Skeletal muscle tissue (tissue), 3 donors: ENCODE measurements at regions not wholly inside any gene's neighbourhood (a gene's known extent, or its start where the extent isn't known, plus 50 kb on each side); places are given as distances from the start of the nearest gene placed in this dataset.

Experiments used
- H3K27ac ChIP-seq: one replicate; pipeline ENCODE4 v1.7.0; 2013; ENCODE audit warnings: mild to moderate bottlenecking, low read depth, low read length, inconsistent platforms
- H3K27me3 ChIP-seq, 3 donors: one replicate each; pipeline ENCODE4 v1.7.0; 2013; ENCODE audit warnings: low read length in 3 of 3; ENCODE audit not compliant: control insufficient read depth in 3 of 3, insufficient read depth in 3 of 3
- H3K36me3 ChIP-seq, 3 donors: one replicate each; pipeline ENCODE4 v1.7.0; 2013; ENCODE audit warnings: low read length in 3 of 3; ENCODE audit not compliant: control insufficient read depth in 3 of 3, insufficient read depth in 3 of 3
- H3K4me1 ChIP-seq, 3 donors: one replicate each; pipeline ENCODE4 v1.7.0; 2013; ENCODE audit warnings: low read length in 3 of 3, mild to moderate bottlenecking in 3 of 3; ENCODE audit not compliant: control insufficient read depth in 3 of 3, insufficient read depth in 3 of 3
- H3K4me3 ChIP-seq, 3 donors: one replicate each; pipeline ENCODE4 v1.7.0; 2013; ENCODE audit warnings: low read length in 3 of 3
- H3K9ac ChIP-seq, 3 donors: one replicate each; pipeline ENCODE4 v1.7.0; 2013; ENCODE audit warnings: low read length in 3 of 3, mild to moderate bottlenecking in 3 of 3, moderate library complexity in 2 of 3, low read depth in 1 of 3
- H3K9me3 ChIP-seq, 3 donors: one replicate each; pipeline ENCODE4 v1.7.0; 2013; ENCODE audit warnings: low read length in 3 of 3; ENCODE audit not compliant: control insufficient read depth in 3 of 3
- donor health status: Osteomylitis.

GRCh38 chr2:234438305-234438977, 58.4 kb downstream of the ARL4C start:
- Histone ChIP-seq H3K27me3 (no peaks in the 10 kb centered on the region), H3K27ac (no peak overlapping the region), H3K4me3 (no peak overlapping the region), H3K9ac (no peak overlapping the region), H3K4me1 (peaks cover 18% of the 10 kb centered on the region in 3 donors), H3K9me3 (no peaks in the 10 kb centered on the region), H3K36me3 (no peaks in the 10 kb centered on the region)

- H3K9ac ChIP-seq = no peak overlapping the region
- no peak overlapping the region for H3K4me3 ChIP-seq
- no peak overlapping the region for H3K27ac ChIP-seq
- H3K36me3 ChIP-seq = no peaks in the 10 kb centered on the region
- H3K9me3 ChIP-seq = no peaks in the 10 kb centered on the region
- H3K27me3 ChIP-seq = no peaks in the 10 kb centered on the region
- H3K4me1 ChIP-seq = peaks cover 18% of the 10 kb centered on the region in 3 donors
Measured at GRCh38 chr2:234437642-234438304, 59.1 kb downstream of the ARL4C start.

- Histone ChIP-seq H3K9me3 (no peaks in the 10 kb centered on the region), H3K36me3 (no peaks in the 10 kb centered on the region), H3K27ac (no peak overlapping the region), H3K27me3 (no peaks in the 10 kb centered on the region), H3K4me3 (no peak overlapping the region), H3K9ac (no peak overlapping the region), H3K4me1 (peaks cover 18% of the 10 kb centered on the region in 3 donors)
Measured at GRCh38 chr2:234436482-234436837, 60.4 kb downstream of the ARL4C start.

- no peak overlapping the region for H3K9ac ChIP-seq
- H3K4me3 ChIP-seq = no peak overlapping the region
- H3K27me3 ChIP-seq = no peaks in the 10 kb centered on the region
- no peaks in the 10 kb centered on the region for H3K9me3 ChIP-seq
- H3K27ac ChIP-seq = no peak overlapping the region
- peaks cover 18% of the 10 kb centered on the region in 3 donors for H3K4me1 ChIP-seq
- H3K36me3 ChIP-seq = no peaks in the 10 kb centered on the region
Measured at GRCh38 chr2:234435836-234436481, 60.9 kb downstream of the ARL4C start.

- Histone ChIP-seq H3K9ac (no peak overlapping the region), H3K27ac (no peak overlapping the region), H3K27me3 (no peaks in the 10 kb centered on the region), H3K4me3 (no peak overlapping the region), H3K9me3 (no peaks in the 10 kb centered on the region), H3K4me1 (peaks cover 13 to 17% (median 16%) of the 10 kb centered on the region in 3 donors), H3K36me3 (no peaks in the 10 kb centered on the region)
Measured at GRCh38 chr2:234433201-234433600, 63.7 kb downstream of the ARL4C start.

- Histone ChIP-seq H3K4me1 (peaks cover 3% of the 10 kb centered on the region in 3 donors), H3K27me3 (no peaks in the 10 kb centered on the region), H3K9ac (no peak overlapping the region), H3K27ac (no peak overlapping the region), H3K4me3 (no peak overlapping the region), H3K36me3 (no peaks in the 10 kb centered on the region), H3K9me3 (no peaks in the 10 kb centered on the region)
Measured at GRCh38 chr2:234430871-234431270, 66.0 kb downstream of the ARL4C start.

GRCh38 chr2:234429265-234429664, 67.6 kb downstream of the ARL4C start:
- H3K4me3 ChIP-seq = no peak overlapping the region
- H3K9ac ChIP-seq = no peak overlapping the region
- H3K9me3 ChIP-seq = no peaks in the 10 kb centered on the region
- H3K36me3 ChIP-seq = no peaks in the 10 kb centered on the region
- H3K4me1 ChIP-seq = no peaks in the 10 kb centered on the region
- no peak overlapping the region for H3K27ac ChIP-seq
- H3K27me3 ChIP-seq = no peaks in the 10 kb centered on the region

GRCh38 chr2:234427081-234428061, 69.5 kb downstream of the ARL4C start:
- Histone ChIP-seq H3K4me1 (peaks cover 0 to 2% (median 0%) of the 10 kb centered on the region in 3 donors), H3K9ac (no peak overlapping the region), H3K4me3 (no peak overlapping the region), H3K27ac (no peak overlapping the region), H3K27me3 (no peaks in the 10 kb centered on the region), H3K9me3 (no peaks in the 10 kb centered on the region), H3K36me3 (no peaks in the 10 kb centered on the region)

- H3K27ac ChIP-seq = no peak overlapping the region
- H3K36me3 ChIP-seq = no peaks in the 10 kb centered on the region
- H3K27me3 ChIP-seq = no peaks in the 10 kb centered on the region
- no peak overlapping the region for H3K4me3 ChIP-seq
- no peaks in the 10 kb centered on the region for H3K9me3 ChIP-seq
- H3K9ac ChIP-seq = no peak overlapping the region
- H3K4me1 ChIP-seq = peaks cover 0 to 5% (median 0%) of the 10 kb centered on the region in 3 donors
Measured at GRCh38 chr2:234426616-234427015, 70.3 kb downstream of the ARL4C start.
